ENCODE measurements at regions not wholly inside any gene's neighbourhood (a gene's known extent, or its start where the extent isn't known, plus 50 kb on each side); places are given as distances from the start of the nearest gene placed in this dataset.
"Not testable (repeated sequence)": the region's sequence is repeated elsewhere in the genome, so short reads cannot be mapped to it uniquely, and the experiment has no call there.

DNA sequence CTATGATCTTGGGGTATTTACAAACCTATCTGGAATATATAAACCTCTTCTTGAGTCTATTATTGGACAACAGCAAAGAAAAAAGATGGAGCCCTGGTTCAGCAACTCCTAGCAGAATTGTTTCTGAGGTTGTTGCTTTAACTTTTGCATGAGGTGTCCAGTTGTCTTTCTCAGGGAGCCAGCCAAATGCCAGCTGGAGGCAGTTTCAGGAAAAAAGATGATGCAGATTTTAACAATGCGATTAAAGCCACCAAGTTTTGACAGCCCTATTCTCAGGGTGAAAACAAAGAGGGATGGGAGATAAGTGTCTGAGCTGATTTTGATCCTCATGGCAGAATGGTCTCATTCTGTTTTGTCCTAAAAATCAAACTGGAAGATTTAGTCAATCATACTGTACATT, 181.6 kb upstream of the RASGRP1 start:
- no peak for DNase-seq

DNA sequence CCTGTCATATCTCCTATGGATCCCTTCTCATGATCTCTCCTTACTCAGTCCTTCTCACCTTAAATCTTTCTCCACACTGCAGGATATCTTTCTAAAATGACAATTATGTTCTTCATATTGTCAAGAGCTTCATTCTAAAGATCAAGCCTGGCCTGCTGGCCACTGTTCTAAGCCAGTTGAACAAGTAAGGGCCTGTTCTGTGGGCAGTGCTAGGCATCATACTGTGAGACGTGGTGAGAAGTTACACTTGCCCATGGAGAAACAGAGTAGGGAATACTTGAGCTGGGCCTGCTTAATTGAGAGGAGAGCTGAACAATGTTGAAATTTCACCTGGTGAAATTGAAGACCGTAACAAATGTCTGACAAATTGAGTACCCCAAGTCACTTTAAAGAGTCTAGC, 184.1 kb upstream of the RASGRP1 start:
- no peak for DNase-seq

DNA sequence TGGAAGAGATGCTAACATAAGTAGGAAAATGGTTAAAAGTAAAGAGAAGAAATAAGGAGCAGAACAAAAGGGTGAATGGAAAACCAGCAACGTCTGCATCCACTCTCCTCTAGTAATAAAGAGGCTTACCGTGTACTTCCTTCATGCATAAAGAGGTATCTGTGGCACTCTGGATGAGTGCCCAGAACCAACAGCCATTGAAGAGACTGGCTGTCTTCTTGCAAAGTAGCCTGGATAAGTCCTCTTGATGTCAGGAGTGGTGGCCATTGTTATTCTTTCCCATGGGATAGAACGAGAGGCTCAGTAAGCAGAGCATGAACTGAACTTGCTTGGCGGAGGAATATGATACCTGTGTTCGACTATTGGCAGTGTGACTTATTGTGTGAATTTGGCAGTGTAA, 186.2 kb upstream of the RASGRP1 start:
- no peak for DNase-seq

DNA sequence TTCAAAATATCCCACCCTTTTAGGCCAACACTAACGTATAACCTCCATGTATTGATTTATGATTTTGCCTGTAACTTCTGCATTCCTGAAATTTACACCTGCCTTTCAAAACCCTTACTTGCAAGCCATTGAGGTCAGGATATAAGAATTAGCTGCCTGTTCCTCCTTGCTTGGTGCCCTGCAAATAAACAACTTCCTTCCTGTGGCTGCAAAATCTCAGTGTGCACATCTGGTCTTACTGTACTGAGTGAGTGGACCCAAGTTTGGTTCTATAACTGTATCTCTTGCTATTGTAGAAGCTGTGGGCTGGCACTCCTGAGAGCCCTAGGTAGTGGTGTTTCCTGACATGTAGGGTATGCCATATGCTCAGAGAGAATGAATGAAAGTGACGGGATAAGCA, 191.1 kb upstream of the RASGRP1 start:
- no peak for DNase-seq

DNA sequence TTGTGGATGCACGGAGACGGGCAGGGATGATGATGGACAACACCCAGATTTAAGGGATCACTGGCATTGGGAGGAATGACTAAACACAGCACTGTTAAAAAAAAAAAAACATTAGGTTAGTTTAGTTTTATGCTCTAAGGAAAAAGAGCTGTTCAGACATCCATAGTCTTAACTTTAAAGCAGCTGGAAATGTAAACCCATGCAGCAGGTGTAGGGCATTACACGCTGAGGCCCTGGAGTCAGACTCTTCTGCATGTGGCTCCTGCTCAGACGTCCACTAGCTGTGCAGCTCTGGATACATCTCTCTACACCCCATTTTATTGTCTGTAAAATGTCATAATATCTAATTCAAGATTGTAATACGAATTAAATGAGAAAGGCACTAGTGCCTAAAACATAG, 191.8 kb upstream of the RASGRP1 start:
- no peak for DNase-seq

DNA sequence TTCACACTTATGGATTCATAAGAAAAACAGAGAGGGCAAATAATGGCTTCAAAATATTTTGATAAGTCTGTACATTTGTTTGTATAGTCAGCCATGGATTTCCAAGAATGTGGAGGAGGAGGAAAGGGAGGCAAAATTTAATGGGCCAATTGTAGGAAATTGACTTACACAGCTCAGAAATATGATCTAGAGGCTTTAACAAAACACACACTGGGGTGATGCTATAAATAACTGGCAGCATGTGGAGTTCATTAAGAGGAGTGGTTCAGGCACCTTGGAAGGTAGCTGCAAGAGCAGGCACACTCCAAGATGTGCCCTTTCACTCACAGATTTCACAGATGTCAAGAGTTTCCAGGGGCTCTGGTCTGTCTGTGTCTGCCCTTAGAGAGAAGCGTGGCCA, 193.4 kb upstream of the RASGRP1 start:
- DNase-seq = no peak

DNA sequence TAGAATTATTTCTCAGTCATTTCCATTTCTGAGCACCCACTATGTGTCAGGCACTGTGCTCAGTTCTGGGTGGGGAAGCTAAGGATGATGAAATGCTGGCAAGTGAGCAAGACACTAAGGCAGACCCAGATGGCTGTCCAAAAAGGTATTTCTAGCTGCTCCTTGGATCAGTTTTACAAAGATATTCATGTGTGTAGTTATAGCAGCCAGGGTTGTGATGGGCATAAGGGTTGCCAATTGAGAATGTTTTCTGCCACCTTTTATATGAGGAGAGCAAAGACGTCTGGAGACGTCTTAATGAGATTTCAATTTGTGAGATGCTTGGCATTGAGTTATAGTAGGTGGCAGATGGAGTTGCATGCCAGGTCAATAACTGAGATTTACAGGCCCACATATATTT, 197.1 kb upstream of the RASGRP1 start:
- no peak for DNase-seq

DNA sequence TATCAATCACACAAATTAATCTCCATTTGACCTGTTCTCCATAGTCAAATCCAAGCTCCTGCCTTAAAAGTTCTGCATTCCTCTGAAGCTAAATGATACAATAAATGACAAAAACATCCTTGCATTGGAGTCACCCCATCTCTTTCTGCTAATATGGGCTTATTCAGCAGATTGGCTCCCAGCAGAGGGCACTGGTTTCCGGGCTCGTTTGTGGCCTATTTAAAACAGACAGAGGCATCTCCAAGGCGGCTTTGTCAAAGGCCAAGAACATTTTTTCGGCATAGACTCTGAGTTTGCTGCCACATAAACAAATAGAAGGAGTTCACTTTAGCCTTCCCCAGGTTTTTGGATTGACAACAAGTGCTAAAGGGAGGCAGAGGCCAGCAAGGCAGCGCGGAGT, 204.4 kb upstream of the RASGRP1 start:
- no peak for DNase-seq

DNA sequence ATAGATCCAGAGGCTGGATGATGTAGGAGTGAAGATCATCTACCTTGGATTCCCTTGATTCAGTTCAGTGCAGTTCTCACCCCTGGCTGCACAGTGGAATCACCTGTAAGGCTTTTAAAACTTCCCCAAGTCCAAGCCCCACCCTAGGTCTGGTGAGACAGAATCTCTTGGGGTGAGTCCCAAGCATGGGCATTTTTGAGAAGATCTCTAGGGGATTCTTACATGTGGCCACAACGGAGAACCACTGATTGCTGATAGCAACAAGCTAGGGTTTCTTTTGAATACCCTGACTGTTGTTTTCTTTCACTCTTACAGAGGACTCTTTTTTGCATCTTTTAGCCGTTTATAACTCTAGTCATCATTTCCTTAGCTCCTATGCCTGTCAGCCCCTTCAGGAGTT, 204.9 kb upstream of the RASGRP1 start:
- DNase-seq = no peak

DNA sequence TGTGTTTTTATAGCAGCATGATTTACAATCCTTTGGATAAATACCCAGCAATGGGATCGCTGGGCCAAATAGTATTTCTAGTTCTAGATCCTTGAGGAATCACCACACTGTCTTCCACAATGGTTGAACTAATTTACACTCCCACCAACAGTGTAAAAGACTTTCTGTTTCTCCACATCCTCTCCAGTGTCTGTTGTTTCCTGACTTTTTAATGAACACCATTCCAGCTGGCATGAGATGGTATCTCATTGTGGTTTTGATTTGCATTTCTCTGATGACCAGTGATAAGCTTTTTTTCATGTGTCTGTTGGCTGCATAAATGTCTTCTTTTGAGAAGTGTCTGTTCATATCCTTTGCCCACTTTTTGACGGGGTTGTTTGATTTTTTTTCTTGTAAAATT, 209.5 kb upstream of the RASGRP1 start:
- not testable (repeated sequence) for DNase-seq

DNA sequence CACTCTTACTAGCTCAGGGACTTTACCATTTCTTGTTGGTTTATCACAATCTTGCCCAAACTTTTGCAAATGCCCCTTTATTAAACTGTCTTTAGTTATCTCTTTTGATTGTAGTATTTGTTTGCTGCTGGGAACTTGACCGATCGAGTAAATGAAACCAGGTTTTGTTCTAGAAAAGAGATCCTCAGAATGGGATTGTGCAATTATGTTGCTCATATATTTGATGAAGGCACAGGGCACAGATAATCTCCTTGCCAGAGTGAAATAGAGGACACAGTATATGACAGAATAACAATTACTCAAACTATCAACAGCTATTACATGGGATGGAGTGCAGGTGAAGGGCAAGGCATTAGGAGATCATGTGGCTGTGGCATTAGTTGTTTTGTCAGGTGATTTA, 216.6 kb upstream of the RASGRP1 start:
- no peak for DNase-seq

DNA sequence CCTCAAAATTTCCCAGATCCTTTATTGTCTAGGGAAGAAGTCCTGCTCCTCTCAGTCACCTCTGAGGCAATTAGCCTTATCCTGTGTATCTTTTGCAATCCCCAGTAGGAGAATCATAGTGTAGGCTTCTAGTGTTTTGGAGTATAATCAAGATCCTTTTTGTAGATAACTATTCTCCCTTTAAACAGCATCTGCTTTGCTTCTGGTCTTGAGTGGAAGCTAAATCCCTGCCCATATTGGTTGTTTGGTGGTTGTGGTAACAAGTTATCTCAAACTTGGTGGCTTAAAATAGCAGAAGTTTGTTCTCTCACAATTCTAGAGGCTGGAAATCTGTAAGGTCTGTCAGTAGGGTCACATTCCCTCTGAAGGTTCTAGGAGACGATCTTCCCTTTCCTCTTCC, 217.5 kb upstream of the RASGRP1 start:
- DNase-seq = peak; percentile 30

DNA sequence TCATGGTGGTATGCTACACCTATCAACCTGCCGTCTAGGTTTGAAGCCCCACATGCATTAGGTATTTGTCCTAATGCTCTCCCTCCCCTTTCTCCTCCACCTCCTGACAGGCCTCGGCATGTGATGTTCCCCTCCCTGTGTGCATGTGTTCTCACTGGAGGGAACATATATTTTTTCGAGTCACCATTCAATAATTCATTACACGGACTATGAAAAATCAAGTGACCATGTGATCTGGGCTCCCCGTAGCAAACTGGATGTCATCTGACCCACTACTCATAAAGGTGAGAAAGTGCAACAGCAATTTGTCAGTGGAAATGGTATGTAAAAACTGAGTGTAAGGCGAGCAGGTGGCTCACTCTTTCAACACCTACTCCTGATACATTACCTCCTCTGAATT, 224.3 kb upstream of the RASGRP1 start:
- no peak for DNase-seq

DNA sequence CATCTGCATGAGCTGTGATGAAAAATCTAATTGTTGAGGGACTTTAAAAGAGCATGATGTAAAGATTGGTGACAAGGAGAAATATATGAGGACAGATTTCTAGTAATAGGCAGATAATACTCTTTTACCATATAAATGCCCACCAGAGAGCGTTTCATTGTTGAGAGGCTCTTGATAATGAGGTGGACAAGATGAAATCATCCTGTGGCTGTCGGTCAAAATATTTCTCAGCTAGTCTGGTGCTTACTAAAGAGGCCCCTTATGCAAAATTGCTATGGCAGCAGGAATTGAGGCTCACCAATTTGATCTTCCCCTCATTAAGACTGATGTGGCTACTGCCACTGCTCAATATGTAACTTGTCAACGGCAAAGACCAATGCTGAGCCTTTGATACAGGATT, 225.0 kb upstream of the RASGRP1 start:
- no peak for DNase-seq

DNA sequence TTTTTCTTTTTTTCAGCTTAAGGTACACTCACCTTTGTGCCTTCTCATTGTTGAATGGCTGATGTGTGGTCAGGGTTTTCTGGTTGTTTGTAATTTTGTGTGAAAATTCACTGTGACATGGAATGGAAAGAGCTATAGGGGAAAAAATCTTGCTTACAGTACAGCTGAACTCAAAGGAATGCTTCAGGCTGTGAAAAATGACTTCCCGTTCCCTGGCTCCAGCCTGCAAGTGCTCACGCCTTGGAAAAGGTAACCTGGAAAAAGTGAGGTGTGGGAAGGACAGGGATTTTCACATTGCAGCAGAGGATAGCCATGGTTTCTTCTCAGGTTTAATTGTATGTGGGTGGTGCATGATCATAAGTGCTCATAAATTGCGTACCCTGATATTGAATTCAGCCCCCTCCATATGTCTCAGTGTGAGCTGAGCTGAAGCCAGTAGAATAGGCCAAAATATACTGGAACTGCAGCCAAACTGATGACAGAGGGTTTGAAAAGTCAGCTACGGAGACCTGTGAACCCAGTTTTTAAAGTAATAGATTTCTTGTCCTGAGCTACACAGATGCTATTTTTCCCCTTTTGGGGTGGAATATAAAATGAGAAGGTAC, 228.7 kb upstream of the RASGRP1 start:
- no peak for DNase-seq

DNA sequence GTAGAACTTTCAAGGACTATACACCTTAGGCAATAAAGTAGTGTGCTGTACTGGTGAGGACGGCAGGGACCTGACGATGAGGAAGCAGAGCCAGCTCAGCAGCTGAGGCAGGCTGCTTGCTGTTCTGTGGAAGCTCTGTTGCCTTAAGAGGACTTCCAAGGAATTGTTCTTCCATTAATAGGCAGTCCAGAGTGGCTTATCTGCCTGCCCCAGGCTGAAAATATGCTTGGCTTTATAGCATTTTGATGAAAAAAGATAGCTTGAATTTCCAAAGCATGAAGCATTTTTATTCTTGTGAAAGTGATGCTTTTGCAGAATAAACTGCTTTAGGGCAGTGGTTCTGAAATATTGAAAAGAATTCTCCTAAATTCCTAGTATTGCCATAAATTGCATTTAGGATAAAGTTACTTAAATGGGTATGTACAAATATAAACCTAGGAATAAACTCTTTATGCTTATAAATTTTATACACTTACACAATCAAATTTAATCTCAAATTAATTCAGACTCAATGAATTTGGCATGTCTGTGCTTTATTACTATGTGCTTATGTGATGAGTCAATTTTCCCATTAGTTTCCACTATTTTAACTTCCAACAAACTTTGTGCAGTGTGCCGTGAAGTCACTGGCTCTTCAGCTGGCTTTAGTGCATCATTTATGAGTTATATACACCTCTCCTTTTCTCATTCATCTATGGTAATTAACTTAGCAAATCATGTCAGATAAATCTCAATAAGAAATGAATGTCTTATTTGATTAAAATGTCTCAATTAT, 231.0 kb upstream of the RASGRP1 start:
- no peak for DNase-seq

DNA sequence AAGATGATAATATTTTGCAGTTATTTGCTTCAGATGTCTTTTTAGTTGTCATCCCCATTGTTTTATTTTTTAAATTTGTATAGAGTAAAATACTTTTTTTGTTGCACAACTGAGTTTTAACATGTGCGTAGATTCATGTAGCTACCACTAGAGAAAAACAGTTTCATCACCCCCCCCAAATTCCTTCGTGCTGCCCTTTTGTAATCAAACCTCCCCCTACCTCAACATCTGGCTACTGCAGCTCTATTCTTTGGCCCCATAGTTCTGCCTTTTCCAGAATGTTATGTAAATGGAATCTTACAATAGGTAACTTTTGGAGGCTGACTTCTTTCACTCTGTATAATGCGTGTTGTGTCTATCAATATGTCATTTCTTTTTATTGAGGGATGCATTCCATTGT, 232.0 kb upstream of the RASGRP1 start:
- DNase-seq = no peak

DNA sequence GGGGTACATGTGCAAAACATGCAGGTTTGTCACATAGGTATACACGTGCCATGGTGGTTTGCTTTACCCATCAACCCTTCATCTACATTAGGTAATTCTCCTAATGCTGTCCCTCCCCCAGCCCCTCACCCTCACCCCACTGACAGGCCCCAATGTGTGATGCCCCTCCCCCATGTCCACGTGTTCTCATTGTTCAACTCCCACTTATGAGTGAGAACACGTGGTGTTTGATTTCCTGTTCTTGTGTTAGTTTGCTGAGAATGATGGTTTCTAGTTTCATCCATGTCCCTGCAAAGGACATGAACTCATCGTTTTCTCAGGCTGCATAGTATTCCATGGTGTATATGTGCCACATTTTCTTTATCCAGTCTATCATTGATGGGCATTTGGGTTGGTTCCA, 232.9 kb upstream of the RASGRP1 start:
- DNase-seq = not testable (repeated sequence)

DNA sequence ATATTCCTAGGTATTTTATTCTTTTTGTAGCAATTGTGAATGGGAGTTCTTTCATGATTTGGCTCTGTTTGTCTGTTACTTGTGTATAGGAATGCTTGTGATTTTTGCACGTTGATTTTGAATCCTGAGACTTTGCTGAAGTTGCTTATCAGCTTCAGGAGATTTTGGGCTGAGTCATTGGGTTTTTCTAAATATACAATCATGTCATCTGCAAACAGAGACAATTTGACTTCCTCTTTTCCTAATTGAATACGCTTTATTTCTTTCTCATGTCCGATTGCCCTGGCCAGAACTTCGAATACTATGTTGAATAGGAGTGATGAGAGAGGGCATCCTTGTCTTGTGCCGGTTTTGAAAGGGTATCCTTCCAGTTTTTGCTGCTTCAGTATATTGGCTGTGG, 234.6 kb upstream of the RASGRP1 start:
- peak; percentile 15 for DNase-seq

DNA sequence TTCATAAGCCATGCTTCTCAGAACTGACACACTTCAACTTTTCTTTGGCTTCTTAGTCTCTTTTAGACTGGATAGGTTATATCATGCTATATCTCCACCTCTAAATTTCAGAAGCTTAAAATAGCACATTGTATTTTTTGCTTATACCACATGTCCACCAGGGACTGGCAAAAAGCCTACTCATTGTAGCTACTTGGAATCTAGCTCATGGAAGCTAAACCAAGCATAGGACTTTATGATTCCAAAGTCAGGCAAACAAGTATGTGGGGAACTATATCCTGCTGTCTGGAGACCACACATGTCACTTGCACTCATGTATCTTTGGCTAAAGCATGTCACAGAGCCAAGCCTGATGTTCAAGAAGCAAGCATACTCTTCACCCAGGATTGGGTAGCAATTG, 245.0 kb upstream of the RASGRP1 start:
- no peak for DNase-seq

DNA sequence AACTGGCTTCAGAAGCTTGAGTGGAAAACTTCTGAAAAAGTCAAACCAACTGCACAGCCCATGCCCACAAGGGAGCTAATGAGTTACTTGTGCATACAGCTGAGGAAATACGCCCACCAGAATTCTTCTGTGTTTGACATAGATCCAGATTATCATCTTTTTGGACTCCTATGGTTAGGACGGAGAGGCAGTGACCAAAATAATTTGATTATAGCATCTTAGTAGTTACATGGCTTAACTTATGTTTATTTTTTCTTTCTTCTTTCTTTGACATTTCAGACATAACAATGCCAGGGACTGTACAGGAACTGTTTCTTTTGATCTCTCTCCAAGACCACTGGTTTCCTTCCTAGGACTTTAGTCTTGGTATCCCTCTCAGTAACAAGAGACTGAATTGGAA, 246.1 kb upstream of the RASGRP1 start:
- no peak for DNase-seq

DNA sequence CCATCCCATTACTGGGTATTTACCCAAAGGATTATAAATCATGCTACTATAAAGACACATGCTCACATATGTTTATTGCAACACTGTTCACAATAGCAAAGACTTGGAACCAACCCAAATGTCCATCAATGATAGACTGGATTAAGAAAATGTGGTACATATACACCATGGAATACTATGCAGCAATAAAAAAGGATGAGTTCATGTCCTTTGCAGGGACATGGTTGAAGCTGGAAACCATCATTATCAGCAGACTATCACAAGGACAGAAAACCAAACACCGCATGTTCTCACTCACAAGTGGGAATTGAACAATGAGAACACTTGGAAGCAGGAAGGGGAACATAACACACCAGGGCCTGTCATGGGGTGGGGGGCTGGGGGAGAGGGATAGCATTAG, 249.6 kb upstream of the RASGRP1 start:
- DNase-seq = not testable (repeated sequence)

DNA sequence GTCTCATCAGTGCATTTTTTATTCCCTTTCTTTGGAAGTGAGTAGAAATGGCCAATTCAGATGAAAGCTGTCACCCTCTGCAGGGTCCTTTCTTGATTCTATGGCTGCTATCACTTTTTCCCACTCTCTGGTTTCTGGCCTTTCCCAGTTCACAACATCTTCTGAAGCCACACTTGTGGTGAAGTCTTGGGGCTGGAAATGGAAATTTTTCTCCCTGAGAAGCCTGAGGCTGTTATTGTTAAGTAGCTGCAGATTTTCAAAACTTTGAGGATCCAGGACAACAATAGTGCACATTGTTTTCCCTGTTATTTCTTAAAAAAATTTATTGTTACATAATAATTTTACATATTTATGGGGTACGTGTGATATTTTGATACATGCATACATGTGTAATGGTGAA, 250.3 kb upstream of the RASGRP1 start:
- no peak for DNase-seq

DNA sequence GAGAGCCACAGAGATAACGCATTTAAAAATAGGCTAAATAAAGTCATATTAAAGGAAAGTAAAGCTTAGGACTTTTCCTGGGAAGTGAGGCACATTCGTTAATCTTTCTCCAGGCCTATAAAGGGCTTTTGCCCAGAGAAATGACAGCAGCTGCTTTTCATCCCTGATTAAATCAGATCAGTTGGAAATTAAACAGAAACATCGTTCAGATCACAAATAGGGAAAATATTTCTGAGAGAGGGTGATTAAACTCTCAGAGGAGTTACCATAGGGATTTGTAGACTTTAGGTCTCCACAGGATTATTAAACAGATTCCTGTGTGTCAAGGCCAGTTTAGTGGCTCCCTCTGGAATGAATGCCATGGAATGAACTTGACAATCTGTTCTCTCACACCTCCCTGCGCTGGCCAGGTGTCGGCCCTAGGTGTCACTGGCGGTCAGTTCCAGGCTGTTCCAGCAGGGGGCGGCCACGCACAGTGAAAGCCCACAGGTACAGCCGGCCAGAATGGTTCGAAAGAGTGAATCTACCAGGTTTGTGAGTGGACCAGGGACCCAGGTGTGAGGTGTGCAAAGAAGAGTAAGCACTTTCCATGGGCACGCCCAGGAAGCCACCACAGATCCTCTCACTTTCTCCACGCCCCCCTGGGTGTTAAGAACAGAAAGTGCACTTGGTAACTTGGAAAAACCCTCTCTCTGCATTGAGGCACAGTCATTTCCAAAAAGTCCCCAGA, 253.0 kb upstream of the RASGRP1 start:
- peak; percentile 79 for DNase-seq
